ENCODE measurements at regions not wholly inside any gene's neighbourhood (a gene's known extent, or its start where the extent isn't known, plus 50 kb on each side); places are given as distances from the start of the nearest gene placed in this dataset.

DNA sequence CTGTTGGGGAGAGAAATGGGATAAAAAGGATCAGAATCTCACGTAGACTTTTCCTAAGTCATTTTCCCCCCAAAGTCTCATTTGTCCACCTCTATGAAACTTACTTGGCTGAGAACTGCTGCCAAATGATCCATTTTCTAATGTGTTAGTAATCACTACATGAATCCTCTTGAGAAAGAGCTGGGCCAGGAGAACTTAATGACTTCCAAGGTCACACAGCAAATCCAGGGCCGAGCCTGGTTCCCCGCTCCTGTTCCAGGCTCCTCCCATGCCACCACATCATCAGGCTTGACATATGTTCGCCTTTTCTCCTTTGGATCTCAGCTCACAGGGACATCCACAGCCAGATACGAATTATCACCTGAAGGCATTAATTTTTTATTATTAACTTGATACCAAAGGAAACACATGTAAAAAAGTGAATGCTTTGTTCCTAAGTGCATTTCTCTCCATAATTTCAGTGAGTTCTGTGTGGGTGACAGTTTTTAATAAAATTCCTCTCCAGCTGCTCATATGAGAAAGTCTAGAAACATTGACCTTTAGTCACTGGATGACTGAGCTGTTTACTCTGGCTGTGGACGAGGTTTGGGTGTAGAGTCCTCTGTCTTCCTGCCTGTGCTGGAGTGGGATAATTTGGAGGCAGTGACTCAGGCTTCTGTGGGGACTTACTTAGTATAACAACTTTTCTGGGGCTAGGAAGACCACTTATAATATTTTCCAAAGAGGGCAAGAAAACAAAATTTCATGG lies 276.3 kb downstream of the PAX1 start (continued):
- TF ChIP-seq, protein P1, sequence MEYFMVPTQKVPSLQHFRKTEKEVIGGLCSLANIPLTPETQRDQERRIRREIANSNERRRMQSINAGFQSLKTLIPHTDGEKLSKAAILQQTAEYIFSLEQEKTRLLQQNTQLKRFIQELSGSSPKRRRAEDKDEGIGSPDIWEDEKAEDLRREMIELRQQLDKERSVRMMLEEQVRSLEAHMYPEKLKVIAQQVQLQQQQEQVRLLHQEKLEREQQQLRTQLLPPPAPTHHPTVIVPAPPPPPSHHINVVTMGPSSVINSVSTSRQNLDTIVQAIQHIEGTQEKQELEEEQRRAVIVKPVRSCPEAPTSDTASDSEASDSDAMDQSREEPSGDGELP (IDR thresholded peaks at IDR 0.05; ENCODE audit: borderline replicate concordance, low read depth) = peak; percentile 34; the same call in 1 of the 2 replicates
- TF ChIP-seq SALL2 (CRISPR knock-in tag; IDR thresholded peaks at IDR 0.05) (no peak), MAFK (conservative IDR thresholded peaks at IDR 0.05 in 1 of 2, IDR thresholded peaks at IDR 0.05 in 1 of 2; ENCODE audit: low read length in 2 of 2) (0 out of 4 replicates have a peak, but pooled peaks of 1 of the 2 experiments have one; percentile 3), ZNF350 (CRISPR knock-in tag; IDR thresholded peaks at IDR 0.05; ENCODE audit: borderline replicate concordance, low read depth) (no peak), FOXC1 (CRISPR knock-in tag; IDR thresholded peaks at IDR 0.05; ENCODE audit: borderline replicate concordance) (no peak), ELF3 (CRISPR knock-in tag; IDR thresholded peaks at IDR 0.05) (peak; percentile 13; the same call in 1 of the 2 replicates), KMT2A (CRISPR knock-in tag; IDR thresholded peaks at IDR 0.05) (no peak), ZNF282 (IDR thresholded peaks at IDR 0.05; ENCODE audit: partially characterized antibody) (no peak), NR2F1 (CRISPR knock-in tag; IDR thresholded peaks at IDR 0.05) (peak in 1 of 2 experiments; percentile 51; a peak in 1 of 4 replicates), TSC22D2 (CRISPR knock-in tag; IDR thresholded peaks at IDR 0.05; ENCODE audit: borderline replicate concordance) (no peak), HOXA5 (CRISPR knock-in tag; IDR thresholded peaks at IDR 0.05) (no peak), TEAD3 (CRISPR knock-in tag; optimal IDR thresholded peaks at IDR 0.05; ENCODE audit: borderline replicate concordance) (no peak), ZSCAN30 (CRISPR knock-in tag; IDR thresholded peaks at IDR 0.05) (no peak), POGZ (CRISPR knock-in tag; IDR thresholded peaks at IDR 0.05) (0 out of 2 replicates have a peak, but pooled peaks have one; percentile 18), JUND (CRISPR knock-in tag; IDR thresholded peaks at IDR 0.05) (no peak), SATB2 (CRISPR knock-in tag; IDR thresholded peaks at IDR 0.05) (no peak), TMF1 (CRISPR knock-in tag; IDR thresholded peaks at IDR 0.05; ENCODE audit: low read depth) (no peak), SIN3A (IDR thresholded peaks at IDR 0.05; ENCODE audit: borderline replicate concordance, low read depth, low read length) (no peak), ZNF17 (CRISPR knock-in tag; IDR thresholded peaks at IDR 0.05) (no peak), FOSL2 (CRISPR knock-in tag; IDR thresholded peaks at IDR 0.05) (peak; percentile 80), ZFP36L1 (CRISPR knock-in tag; IDR thresholded peaks at IDR 0.05) (no peak), NKX3-1 (CRISPR knock-in tag; IDR thresholded peaks at IDR 0.05) (no peak), TP53 (CRISPR knock-in tag; conservative IDR thresholded peaks at IDR 0.05) (no peak), GFI1 (CRISPR knock-in tag; IDR thresholded peaks at IDR 0.05; ENCODE audit: borderline replicate concordance) (0 out of 2 replicates have a peak, but pooled peaks have one; percentile 27), ELF4 (CRISPR knock-in tag; IDR thresholded peaks at IDR 0.05; ENCODE audit: borderline replicate concordance) (no peak)
- TF ChIP-seq, protein P2, sequence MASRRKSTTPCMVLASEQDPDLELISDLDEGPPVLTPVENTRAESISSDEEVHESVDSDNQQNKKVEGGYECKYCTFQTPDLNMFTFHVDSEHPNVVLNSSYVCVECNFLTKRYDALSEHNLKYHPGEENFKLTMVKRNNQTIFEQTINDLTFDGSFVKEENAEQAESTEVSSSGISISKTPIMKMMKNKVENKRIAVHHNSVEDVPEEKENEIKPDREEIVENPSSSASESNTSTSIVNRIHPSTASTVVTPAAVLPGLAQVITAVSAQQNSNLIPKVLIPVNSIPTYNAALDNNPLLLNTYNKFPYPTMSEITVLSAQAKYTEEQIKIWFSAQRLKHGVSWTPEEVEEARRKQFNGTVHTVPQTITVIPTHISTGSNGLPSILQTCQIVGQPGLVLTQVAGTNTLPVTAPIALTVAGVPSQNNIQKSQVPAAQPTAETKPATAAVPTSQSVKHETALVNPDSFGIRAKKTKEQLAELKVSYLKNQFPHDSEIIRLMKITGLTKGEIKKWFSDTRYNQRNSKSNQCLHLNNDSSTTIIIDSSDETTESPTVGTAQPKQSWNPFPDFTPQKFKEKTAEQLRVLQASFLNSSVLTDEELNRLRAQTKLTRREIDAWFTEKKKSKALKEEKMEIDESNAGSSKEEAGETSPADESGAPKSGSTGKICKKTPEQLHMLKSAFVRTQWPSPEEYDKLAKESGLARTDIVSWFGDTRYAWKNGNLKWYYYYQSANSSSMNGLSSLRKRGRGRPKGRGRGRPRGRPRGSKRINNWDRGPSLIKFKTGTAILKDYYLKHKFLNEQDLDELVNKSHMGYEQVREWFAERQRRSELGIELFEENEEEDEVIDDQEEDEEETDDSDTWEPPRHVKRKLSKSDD (CRISPR knock-in tag; IDR thresholded peaks at IDR 0.05; ENCODE audit: low read depth) = no peak
- TF ChIP-seq, protein P3, sequence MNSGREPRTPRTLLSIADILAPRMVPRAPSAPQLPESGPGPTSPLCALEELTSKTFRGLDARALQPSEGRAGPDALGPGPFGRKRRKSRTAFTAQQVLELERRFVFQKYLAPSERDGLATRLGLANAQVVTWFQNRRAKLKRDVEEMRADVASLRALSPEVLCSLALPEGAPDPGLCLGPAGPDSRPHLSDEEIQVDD (CRISPR knock-in tag; IDR thresholded peaks at IDR 0.05; ENCODE audit: borderline replicate concordance) = no peak

Data from HepG2 (cell line).